ENCODE measurements at regions not wholly inside any gene's neighbourhood (a gene's known extent, or its start where the extent isn't known, plus 50 kb on each side); places are given as distances from the start of the nearest gene placed in this dataset.

DNA sequence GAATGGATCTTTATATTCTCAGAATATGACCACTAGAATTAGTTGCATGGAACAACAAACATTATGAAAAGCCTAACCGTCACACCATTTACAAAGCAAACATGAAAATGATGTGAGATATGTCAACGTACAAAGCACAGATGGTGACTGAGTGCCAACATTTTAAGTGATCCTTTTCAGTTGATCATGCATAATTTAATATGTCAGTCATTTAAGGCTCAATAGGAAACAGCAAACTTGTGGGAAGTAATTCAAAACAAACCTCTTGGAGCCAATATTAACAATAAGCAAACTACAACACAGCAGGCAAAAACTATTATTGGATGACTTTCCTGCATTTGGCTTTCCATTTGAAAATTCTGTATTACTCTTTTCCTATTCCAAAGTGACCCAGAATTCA is 277.6 kb downstream of the SLITRK6 start:
- Mint-ChIP-seq H3K9me3 (no peaks in the 10 kb centered on the region), H3K27ac (no peak overlapping the region), H3K4me1 (ENCODE audit: low read depth) (no peaks in the 10 kb centered on the region), H3K36me3 (no peaks in the 10 kb centered on the region), H3K4me3 (no peak overlapping the region), H3K27me3 (no peaks in the 10 kb centered on the region)
- intact Hi-C loops (cut with micrococcal nuclease), result no loop called here
- CTCF ChIA-PET, result no interaction called here
- POLR2A ChIA-PET, result no interaction called here
- DNase-seq, result no peak

DNA sequence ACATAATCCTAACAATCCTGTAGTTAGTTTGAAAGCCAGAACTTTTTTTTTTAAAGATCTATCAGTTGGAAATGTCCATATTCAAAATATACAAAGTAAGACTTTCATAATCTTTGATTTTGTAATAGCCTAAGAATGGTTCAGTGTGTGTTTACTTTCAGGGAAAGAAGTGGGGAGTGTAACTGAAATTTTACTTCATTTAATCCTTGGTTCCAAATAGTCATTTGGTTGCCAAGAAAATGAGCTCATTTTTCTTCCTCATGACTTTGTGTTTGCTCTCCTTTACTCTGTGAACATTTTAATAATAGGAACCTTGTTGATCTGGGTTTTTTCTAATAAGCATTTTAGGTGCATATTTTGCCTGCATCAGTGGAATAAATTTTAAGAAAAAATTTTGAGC is 278.8 kb downstream of the SLITRK6 start:
- no peak overlapping the region for H3K27ac Mint-ChIP-seq
- intact Hi-C loops (cut with micrococcal nuclease), result no loop called here
- no peak for DNase-seq
- H3K36me3 Mint-ChIP-seq, result no peaks in the 10 kb centered on the region
- H3K4me3 Mint-ChIP-seq, result no peak overlapping the region
- no peaks in the 10 kb centered on the region for H3K27me3 Mint-ChIP-seq
- ChIA-PET POLR2A (no interaction called here), CTCF (no interaction called here)
- H3K9me3 Mint-ChIP-seq, result no peaks in the 10 kb centered on the region
- H3K4me1 Mint-ChIP-seq (ENCODE audit: low read depth), result no peaks in the 10 kb centered on the region

DNA sequence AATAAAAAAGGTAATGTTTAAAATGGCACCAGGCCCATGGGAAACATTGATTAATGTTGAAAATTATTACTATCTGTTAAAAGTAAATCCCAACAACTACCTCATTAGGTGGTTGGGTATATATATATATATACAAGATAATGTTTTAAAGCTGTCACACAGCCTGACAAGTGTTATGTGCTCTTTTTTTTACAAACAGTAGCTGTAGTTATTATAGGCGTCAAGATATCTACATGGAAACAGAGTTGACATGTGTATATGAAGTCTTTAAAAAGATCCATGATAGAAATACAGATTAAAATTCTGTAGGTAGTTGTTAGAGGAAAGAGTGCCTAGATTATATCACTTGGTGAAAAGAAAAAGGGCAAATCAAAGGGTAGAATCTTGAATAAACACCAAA is 279.9 kb downstream of the SLITRK6 start:
- no peaks in the 10 kb centered on the region for H3K36me3 Mint-ChIP-seq
- H3K27ac Mint-ChIP-seq, result no peak overlapping the region
- H3K9me3 Mint-ChIP-seq, result no peaks in the 10 kb centered on the region
- CTCF ChIA-PET, result no interaction called here
- intact Hi-C loops (cut with micrococcal nuclease), result no loop called here
- no peak overlapping the region for H3K4me3 Mint-ChIP-seq
- POLR2A ChIA-PET, result no interaction called here
- no peak for DNase-seq
- no peaks in the 10 kb centered on the region for H3K27me3 Mint-ChIP-seq
- H3K4me1 Mint-ChIP-seq (ENCODE audit: low read depth), result no peaks in the 10 kb centered on the region

DNA sequence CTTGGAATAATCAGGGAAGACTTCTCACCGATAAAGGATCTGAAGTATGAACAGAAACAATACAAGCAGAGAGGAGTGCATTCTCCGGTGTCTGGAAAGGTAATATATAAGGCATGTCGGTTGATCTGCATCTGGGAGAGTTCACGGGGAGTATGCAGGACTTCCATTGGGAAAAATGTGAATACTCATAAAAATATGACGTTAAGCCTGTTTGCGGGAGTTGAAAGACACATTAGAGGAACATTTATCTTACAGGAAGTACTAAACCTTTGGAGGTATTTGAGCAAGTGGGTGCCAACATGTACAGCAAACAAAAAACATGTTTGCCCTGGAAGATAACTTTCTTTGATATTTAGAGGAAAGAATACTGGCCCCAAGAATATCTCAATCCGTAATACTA is 286.8 kb downstream of the SLITRK6 start:
- H3K27me3 Mint-ChIP-seq, result no peaks in the 10 kb centered on the region
- no peak overlapping the region for H3K27ac Mint-ChIP-seq
- H3K9me3 Mint-ChIP-seq, result no peaks in the 10 kb centered on the region
- no peaks in the 10 kb centered on the region for H3K4me1 Mint-ChIP-seq (ENCODE audit: low read depth)
- CTCF ChIA-PET, result no interaction called here
- POLR2A ChIA-PET, result no interaction called here
- H3K36me3 Mint-ChIP-seq, result no peaks in the 10 kb centered on the region
- no peak overlapping the region for H3K4me3 Mint-ChIP-seq
- intact Hi-C loops (cut with micrococcal nuclease), result no loop called here
- DNase-seq, result no peak

DNA sequence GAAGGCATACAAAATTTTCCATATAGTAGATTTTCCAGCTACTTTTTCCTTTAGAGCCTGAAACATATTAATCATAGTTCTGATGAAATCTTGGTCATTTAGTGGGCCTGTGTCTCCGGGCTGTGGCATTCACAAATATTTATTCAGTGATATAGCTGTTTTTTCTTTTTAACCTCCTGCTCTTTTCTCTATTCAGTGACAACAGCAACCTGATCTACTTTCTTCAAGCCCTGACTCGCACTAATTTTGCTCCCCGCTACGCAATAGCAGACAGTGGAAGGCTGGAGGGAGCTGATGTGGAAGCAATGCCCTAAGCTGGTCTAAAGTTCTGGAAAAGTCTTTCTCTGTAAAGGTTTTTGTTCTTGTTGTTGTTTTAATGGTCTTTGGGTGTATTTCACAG is 289.7 kb downstream of the SLITRK6 start:
- CTCF ChIA-PET, result no interaction called here
- POLR2A ChIA-PET, result no interaction called here
- no peak overlapping the region for H3K4me3 Mint-ChIP-seq

DNA sequence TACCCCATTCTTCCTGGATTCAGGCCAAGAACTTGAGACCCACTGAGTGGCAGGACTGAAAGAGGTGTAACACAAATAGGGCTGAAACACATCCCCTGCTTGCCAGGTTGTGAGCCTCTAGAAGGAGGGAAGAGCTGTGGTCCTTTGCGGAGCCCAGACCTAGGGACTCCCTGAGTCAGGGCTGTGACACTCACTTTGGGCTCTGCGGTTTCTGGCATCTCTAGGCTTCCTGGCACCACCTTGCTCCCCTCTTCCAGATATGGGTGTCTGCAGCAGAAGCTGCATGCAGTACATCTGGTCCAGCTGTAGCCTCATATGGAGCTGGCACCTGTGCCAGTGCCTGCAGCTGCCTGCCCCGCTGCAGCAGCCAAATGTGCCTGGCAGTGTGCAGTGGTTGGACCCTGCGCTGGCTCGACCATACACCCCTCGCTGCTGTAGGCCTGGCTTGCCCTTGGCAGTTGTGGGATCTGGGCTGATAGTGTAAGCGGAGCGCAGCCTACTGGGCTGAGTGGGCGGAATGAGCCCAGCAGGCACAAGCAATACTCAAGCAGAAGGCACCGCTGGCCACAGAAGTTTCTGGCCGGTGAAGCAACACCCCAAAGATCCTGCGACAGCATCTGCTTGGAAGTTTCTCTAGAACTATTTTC is 290.4 kb downstream of the SLITRK6 start:
- Mint-ChIP-seq H3K4me1 (ENCODE audit: low read depth) (no peaks in the 10 kb centered on the region), H3K27me3 (no peaks in the 10 kb centered on the region), H3K36me3 (no peaks in the 10 kb centered on the region), H3K4me3 (no peak overlapping the region), H3K27ac (no peak overlapping the region), H3K9me3 (no peaks in the 10 kb centered on the region)
- CTCF ChIA-PET, result no interaction called here
- DNase-seq, result no peak
- intact Hi-C loops (cut with micrococcal nuclease), result no loop called here
- POLR2A ChIA-PET, result no interaction called here

More for the DNA sequence above, 289.7 kb downstream of the SLITRK6 start:
- no peaks in the 10 kb centered on the region for H3K27me3 Mint-ChIP-seq
- no peaks in the 10 kb centered on the region for H3K4me1 Mint-ChIP-seq (ENCODE audit: low read depth)
- intact Hi-C loops (cut with micrococcal nuclease), result no loop called here
- H3K27ac Mint-ChIP-seq, result no peak overlapping the region
- H3K9me3 Mint-ChIP-seq, result no peaks in the 10 kb centered on the region
- H3K36me3 Mint-ChIP-seq, result no peaks in the 10 kb centered on the region
- DNase-seq, result no peak

DNA sequence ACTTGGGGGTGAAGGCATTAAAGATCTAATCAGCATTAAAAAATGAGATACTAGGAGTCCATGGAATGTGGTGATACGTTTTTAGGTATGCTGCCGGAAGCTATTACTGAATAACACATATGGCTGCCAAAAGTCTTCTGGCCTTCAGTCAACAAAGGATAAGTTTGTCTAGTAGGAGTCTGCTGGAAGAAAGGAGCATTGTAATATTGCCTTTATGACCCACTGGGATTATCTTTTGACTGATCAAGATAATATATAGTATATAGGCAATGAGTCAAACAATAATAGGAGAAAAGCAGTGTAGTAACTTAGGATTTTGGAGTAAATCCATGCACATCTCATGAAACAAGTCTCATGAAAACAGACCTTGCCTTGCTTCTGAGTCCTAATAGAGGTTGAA is 295.4 kb downstream of the SLITRK6 start:
- no peaks in the 10 kb centered on the region for H3K36me3 Mint-ChIP-seq
- H3K4me1 Mint-ChIP-seq (ENCODE audit: low read depth), result no peaks in the 10 kb centered on the region
- no peak overlapping the region for H3K4me3 Mint-ChIP-seq
- no peaks in the 10 kb centered on the region for H3K9me3 Mint-ChIP-seq
- no peak for DNase-seq
- H3K27me3 Mint-ChIP-seq, result no peaks in the 10 kb centered on the region
- CTCF ChIA-PET, result no interaction called here
- intact Hi-C loops (cut with micrococcal nuclease), result loop anchor here (1.0 kb wide), 1 partner anchor 13 kb away; no protein-coding TSS in a partner anchor
- H3K27ac Mint-ChIP-seq, result no peak overlapping the region
- POLR2A ChIA-PET, result no interaction called here

DNA sequence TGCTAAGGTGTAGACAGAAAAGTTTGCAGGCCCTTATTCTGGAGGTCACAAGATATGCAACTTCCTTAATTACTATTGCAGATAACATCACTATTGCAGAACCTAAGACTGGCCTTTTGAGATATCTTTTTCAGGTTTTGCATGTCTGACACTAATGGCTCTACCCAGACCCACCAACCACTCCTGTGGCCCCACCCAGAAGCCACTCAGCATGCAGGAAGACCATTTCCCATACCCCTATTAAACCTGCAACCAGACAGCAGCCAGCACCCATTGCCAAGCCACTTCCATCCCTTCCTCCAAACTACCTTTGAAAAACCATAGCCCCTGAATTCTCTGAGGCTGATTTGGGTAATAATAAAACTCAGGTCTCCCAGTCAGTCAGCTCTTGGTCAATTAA is 297.6 kb downstream of the SLITRK6 start:
- H3K4me3 Mint-ChIP-seq, result no peak overlapping the region
- intact Hi-C loops (cut with micrococcal nuclease), result no loop called here
- ChIA-PET POLR2A (no interaction called here), CTCF (no interaction called here)
- H3K27me3 Mint-ChIP-seq, result no peaks in the 10 kb centered on the region
- no peaks in the 10 kb centered on the region for H3K36me3 Mint-ChIP-seq
- DNase-seq, result no peak
- H3K27ac Mint-ChIP-seq, result no peak overlapping the region
- no peaks in the 10 kb centered on the region for H3K9me3 Mint-ChIP-seq
- H3K4me1 Mint-ChIP-seq (ENCODE audit: low read depth), result no peaks in the 10 kb centered on the region

DNA sequence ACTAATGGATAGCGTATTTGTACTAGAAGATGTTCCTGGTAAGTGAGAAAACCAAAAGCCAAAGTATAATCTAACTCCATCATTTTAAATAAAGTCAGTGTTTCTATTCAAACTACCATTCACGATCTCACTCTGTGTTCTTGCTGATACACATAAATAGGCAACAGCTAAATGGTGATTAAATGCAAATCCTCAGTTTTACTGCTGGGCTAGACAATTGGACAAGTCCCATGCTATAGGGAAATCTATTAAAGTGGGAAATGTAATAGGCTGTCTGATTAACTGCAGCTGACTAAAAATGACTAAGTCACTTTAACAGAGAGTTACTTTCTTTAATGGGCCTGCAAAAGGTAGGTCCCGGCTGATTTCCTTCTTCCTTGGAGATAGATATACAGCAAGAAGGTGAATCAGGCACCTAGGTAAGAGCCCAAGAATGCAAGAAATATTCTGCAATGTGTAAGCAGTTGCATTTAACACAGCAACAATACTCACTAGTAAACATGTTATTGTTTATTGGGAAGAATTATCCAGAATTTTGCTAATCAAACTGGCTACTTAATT is 298.4 kb downstream of the SLITRK6 start:
- H3K4me3 Mint-ChIP-seq, result no peak overlapping the region
- CTCF ChIA-PET, result no interaction called here

DNA sequence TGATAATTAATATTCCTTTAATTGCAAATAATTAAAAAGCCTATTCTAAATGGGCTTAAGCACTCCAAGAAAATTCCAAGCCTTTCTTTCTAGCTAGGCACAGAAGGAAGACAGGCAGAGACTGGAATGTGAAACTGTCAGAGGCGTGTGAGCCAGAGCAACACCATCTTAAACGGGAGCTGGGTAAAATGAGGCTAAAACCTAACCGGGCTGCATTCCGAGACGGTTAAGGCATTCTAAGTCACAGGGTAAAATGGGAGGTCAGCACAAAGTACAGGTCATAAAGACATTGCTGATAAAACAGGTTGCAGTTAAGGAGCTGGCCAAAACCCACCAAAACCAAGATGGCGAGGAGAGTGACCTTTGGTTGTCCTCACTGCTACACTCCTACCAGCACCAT is 300.4 kb downstream of the SLITRK6 start:
- intact Hi-C loops (cut with micrococcal nuclease), result no loop called here
- Mint-ChIP-seq H3K27ac (no peak overlapping the region), H3K4me1 (ENCODE audit: low read depth) (no peaks in the 10 kb centered on the region), H3K36me3 (no peaks in the 10 kb centered on the region), H3K4me3 (no peak overlapping the region), H3K27me3 (no peaks in the 10 kb centered on the region), H3K9me3 (no peaks in the 10 kb centered on the region)
- ChIA-PET CTCF (no interaction called here), POLR2A (no interaction called here)
- no peak for DNase-seq

More for the DNA sequence above, 298.4 kb downstream of the SLITRK6 start:
- Mint-ChIP-seq H3K27me3 (no peaks in the 10 kb centered on the region), H3K27ac (no peak overlapping the region), H3K36me3 (no peaks in the 10 kb centered on the region), H3K4me1 (ENCODE audit: low read depth) (no peaks in the 10 kb centered on the region), H3K9me3 (no peaks in the 10 kb centered on the region)
- no peak for DNase-seq
- POLR2A ChIA-PET, result no interaction called here
- intact Hi-C loops (cut with micrococcal nuclease), result no loop called here

DNA sequence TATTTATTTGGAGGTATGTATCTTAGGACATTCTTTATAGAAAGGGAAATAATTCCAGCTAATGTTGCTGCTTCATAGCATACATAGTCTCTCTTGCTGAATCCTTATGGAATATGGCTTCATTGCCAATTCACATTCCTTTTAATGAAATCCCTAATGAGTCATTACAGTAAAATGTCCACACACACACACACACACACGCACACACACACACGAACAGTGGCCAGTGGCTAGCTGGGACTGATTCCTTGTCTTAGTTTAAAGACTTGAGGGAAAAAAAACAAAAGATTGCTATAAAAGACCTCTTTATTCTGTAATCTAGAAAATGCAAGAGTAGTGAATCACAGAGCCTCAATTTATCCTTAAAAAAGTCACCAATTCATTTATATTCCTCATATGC is 301.6 kb downstream of the SLITRK6 start:
- Mint-ChIP-seq H3K4me1 (ENCODE audit: low read depth) (no peaks in the 10 kb centered on the region), H3K27ac (no peak overlapping the region), H3K4me3 (no peak overlapping the region), H3K36me3 (no peaks in the 10 kb centered on the region), H3K9me3 (peaks cover 2% of the 10 kb centered on the region), H3K27me3 (no peaks in the 10 kb centered on the region)
- no peak for DNase-seq
- ChIA-PET POLR2A (no interaction called here), CTCF (no interaction called here)
- intact Hi-C loops (cut with micrococcal nuclease), result no loop called here

DNA sequence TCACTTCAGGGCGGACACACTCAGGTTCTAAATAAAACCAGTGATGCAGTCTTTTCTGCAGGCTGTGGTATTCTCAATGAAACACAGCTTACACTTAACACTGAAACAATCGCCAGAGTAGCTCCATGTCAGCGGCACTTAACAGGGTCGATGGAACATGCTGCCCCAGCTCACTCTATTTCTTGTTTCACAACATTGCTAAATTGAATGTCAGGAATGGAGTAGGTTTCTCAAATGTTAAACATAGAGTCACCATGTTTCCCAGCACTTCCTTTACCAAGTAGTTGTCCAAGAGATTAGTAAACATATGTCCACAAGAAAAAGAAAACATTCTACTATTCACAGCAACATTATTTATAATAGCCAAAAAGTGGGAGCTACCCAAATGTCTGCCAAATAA is 306.9 kb downstream of the SLITRK6 start:
- ChIA-PET POLR2A (no interaction called here), CTCF (no interaction called here)
- H3K4me3 Mint-ChIP-seq, result no peak overlapping the region
- no peaks in the 10 kb centered on the region for H3K27me3 Mint-ChIP-seq
- H3K9me3 Mint-ChIP-seq, result peaks cover 2% of the 10 kb centered on the region
- no peak for DNase-seq
- no peaks in the 10 kb centered on the region for H3K36me3 Mint-ChIP-seq
- intact Hi-C loops (cut with micrococcal nuclease), result no loop called here
- H3K4me1 Mint-ChIP-seq (ENCODE audit: low read depth), result no peaks in the 10 kb centered on the region
- H3K27ac Mint-ChIP-seq, result no peak overlapping the region

DNA sequence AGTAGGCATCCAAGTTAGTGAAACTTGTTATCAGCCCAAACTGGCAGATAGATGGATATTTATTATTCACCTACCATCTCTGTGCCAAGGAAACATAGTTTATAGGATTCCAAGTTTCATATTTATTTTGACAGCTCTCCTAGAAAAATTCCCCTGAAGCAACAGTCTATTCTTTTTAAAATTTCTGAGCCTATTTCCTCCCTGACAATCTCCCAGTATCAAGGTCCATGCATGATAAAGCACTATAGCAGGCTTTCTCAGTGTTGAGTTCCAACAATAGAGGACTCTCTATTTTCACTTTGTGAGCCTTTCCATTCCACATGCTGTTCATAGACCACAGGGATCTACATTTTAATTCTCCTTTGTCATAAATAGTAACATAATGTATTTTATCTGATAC is 312.6 kb downstream of the SLITRK6 start:
- ChIA-PET CTCF (no interaction called here), POLR2A (no interaction called here)
- H3K4me1 Mint-ChIP-seq (ENCODE audit: low read depth), result no peaks in the 10 kb centered on the region

More for the DNA sequence above, 312.6 kb downstream of the SLITRK6 start:
- H3K27ac Mint-ChIP-seq, result no peak overlapping the region
- H3K27me3 Mint-ChIP-seq, result no peaks in the 10 kb centered on the region
- H3K36me3 Mint-ChIP-seq, result no peaks in the 10 kb centered on the region
- intact Hi-C loops (cut with micrococcal nuclease), result loop anchor here (10.0 kb wide), 1 partner anchor 58 kb away; no protein-coding TSS in a partner anchor
- no peak for DNase-seq
- no peak overlapping the region for H3K4me3 Mint-ChIP-seq
- no peaks in the 10 kb centered on the region for H3K9me3 Mint-ChIP-seq
